Tibial nerve (tissue), 4 donors: ENCODE measurements at regions not wholly inside any gene's neighbourhood (a gene's known extent, or its start where the extent isn't known, plus 50 kb on each side); places are given as distances from the start of the nearest gene placed in this dataset.
"Not testable (repeated sequence)": the region's sequence is repeated elsewhere in the genome, so short reads cannot be mapped to it uniquely, and the experiment has no call there.

Source experiments
- DNase-seq, 2 donors: peaks; one replicate each; pipeline ENCODE4 v3.0.0-alpha.2; 2019; ENCODE audit warnings: low spot score in 2 of 2
- H3K27ac ChIP-seq, 4 donors: fragments of 200-600 bp; sonication (generic) in 3 of 4; one replicate each; pipeline ENCODE4 v1.5.1; 2017 to 2019; ENCODE audit warnings: mild to moderate bottlenecking in 1 of 4
- H3K27me3 ChIP-seq, 2 donors: fragments of 200-600 bp; sonication (generic) in 1 of 2; one replicate each; pipeline versions ENCODE4 v1.5.1 to v1.6.0; 2017 to 2019
- H3K36me3 ChIP-seq, 3 donors: fragments of 200-600 bp; sonication (generic); one replicate each; pipeline ENCODE4 v1.5.1; 2018 to 2019
- H3K4me1 ChIP-seq, 4 donors: fragments of 200-600 bp; sonication (generic) in 3 of 4; one replicate each; pipeline ENCODE4 v1.5.1; 2017 to 2019
- H3K4me3 ChIP-seq, 4 donors: fragments of 200-600 bp; sonication (generic) in 3 of 4; one replicate each; pipeline ENCODE4 v1.5.1; 2017 to 2019; ENCODE audit warnings: mild to moderate bottlenecking in 1 of 4, moderate library complexity in 1 of 4
- H3K9me3 ChIP-seq, 4 donors: fragments of 200-600 bp; sonication (generic) in 3 of 4; one replicate each; pipeline ENCODE4 v1.5.1; 2017 to 2019
- CTCF ChIP-seq, 5 experiments: fragments of 200-600 bp in 3 of 5; fragments of 450-650 bp in 2 of 5; sonication (generic) in 3 of 5; IDR thresholded peaks; one replicate each; pipeline ENCODE4 v1.5.1; 2016 to 2019; ENCODE audit warnings: antibody characterized with exemption in 5 of 5, mild to moderate bottlenecking in 3 of 5, moderate library complexity in 2 of 5
- EP300 ChIP-seq, 2 donors: sonication (generic); formaldehyde crosslinking; IDR thresholded peaks; one replicate each; pipeline ENCODE4 v1.6.1; 2017; ENCODE audit warnings: antibody characterized with exemption in 2 of 2, mild to moderate bottlenecking in 1 of 2
- POLR2A ChIP-seq, 2 donors: fragments of 450-650 bp; IDR thresholded peaks; one replicate each; pipeline ENCODE4 v1.6.1; 2017; ENCODE audit warnings: antibody characterized with exemption in 2 of 2, mild to moderate bottlenecking in 2 of 2, moderate library complexity in 2 of 2
- WGBS, 2 donors: methylation state at CpG; one replicate each; pipeline ENCODE4 v1.1.5; 2018; 5-methylcytosine and 5-hydroxymethylcytosine counted together

- not testable (repeated sequence) for H3K4me1 ChIP-seq, H3K9me3 ChIP-seq, H3K27ac ChIP-seq, H3K27me3 ChIP-seq, H3K36me3 ChIP-seq, H3K4me3 ChIP-seq, DNase-seq
- WGBS, 2 donors: 43 to 60% methylated on average over 1 of the region's 1 CpG
Measured at GRCh38 chr11:49384371-49384770, 176.0 kb upstream of the FOLH1 start.

DNA sequence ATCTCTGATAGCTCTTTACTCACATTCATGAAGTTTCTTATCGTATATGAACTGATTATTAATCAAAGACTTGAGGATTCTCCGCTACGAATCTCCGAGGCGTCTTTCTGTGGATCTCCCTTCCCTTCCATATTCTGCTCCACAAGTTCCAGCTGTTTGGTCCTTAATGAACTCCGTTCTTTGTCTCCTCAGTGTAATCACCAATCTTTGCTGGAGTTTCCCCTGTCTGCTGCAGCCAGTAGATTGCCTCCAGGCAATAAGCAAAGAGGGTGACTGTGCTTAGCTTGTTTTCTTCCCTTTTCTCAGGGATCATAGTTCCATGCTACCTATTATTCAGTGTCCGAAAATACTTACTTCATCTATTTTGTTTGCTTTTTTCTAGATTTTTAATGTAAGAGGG is 169.6 kb upstream of the FOLH1 start:
- Histone ChIP-seq H3K4me3 (no peak overlapping the region), H3K9me3 (no peaks in the 10 kb centered on the region), H3K27ac (no peak overlapping the region), H3K27me3 (no peaks in the 10 kb centered on the region), H3K4me1 (no peaks in the 10 kb centered on the region), H3K36me3 (no peaks in the 10 kb centered on the region)
- TF ChIP-seq EP300 (IDR thresholded peaks at IDR 0.05) (no peak), CTCF (IDR thresholded peaks at IDR 0.05) (no peak), POLR2A (IDR thresholded peaks at IDR 0.05) (no peak)
- no peak for DNase-seq
- 53 to 61% methylated on average over 7 of the region's 7 CpGs for WGBS, 2 donors

DNA sequence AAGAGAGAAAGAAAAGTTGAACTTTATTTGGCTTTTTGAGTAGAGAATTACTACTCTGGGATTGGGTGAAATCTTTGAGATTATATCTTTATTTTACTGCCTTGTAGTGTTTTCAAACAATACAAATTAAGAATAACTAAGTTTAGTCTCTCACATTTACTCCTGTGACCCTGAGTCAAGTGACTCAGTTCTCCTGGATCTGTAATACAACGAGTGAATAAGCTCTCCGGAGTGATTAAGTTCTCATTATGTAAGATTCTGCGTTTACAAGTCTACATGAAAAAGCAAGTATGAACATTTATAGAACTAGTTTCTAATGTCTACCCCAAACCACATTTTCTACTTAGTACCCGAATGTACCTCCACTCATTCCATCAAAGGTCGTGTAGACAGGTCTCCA is 165.5 kb upstream of the FOLH1 start:
- not testable (repeated sequence) for DNase-seq, H3K36me3 ChIP-seq, H3K27ac ChIP-seq, H3K4me3 ChIP-seq, H3K9me3 ChIP-seq, H3K27me3 ChIP-seq, H3K4me1 ChIP-seq
- WGBS, 2 donors: 67 to 72% methylated on average over 5 of the region's 5 CpGs

DNA sequence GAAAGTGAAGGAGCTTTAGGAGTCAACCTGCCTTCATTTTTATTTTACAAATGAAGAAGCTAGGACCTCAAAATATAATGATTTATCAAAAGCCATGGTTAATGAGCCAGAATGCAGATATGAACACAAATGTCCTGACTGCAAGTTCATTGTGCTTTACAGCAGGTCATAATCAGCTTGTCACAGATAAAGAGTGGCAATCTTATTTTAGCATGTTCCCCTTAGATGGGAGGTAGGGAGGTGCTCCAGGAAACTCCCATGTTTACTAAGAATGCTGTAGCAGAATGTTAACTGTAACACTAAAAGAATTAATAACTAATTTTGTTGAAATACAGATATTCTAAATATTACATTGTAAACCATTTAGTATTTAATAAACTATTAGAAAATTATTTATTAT is 165.0 kb upstream of the FOLH1 start:
- DNase-seq, H3K4me1 ChIP-seq, H3K4me3 ChIP-seq, H3K9me3 ChIP-seq, H3K27me3 ChIP-seq, H3K36me3 ChIP-seq, H3K27ac ChIP-seq: not testable (repeated sequence)

DNA sequence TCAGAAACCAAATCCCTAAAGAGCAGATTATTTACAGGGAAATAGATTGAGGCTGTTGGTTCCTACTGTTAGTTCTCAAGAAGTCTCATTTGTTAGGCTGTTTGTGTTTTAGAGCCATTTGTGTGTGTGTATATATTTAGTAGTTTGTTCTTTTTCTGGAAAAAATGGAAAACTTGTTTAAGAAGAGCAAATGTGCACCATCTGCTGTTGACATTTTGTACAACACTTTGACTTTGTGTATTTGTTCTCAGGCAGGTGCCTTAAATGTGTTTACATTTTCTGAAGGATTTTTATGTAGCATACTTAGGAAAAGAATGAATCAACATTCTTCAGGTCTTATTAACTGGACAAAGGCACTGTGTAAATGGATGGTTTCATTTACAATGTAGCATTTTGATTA is 163.7 kb upstream of the FOLH1 start:
- H3K4me3 ChIP-seq, H3K36me3 ChIP-seq, H3K27me3 ChIP-seq, H3K4me1 ChIP-seq, H3K27ac ChIP-seq, H3K9me3 ChIP-seq, DNase-seq: not testable (repeated sequence)
- TF ChIP-seq CTCF (IDR thresholded peaks at IDR 0.05): peak in 2 of 5 experiments; percentile 19 to 33

DNA sequence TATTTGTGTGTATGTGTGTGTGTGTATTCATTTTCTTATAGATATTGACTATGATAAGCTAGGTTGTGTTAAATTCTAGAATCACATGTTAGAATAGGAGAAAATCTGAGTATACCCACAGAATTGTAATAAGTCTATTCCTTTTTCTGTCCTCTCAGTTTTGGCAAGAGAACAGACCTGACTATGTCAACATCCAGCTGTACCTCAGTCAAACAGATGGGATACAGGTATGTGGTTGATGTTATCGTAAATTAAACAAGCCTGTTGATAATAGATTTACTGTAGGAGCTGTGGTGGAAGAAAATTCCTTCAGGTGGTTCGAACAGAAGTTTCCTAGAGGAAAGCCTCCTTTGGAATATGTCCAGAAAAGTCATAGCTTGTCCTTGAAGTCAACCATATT is 160.2 kb upstream of the FOLH1 start:
- H3K9me3 ChIP-seq, DNase-seq, H3K27ac ChIP-seq, H3K27me3 ChIP-seq, H3K36me3 ChIP-seq, H3K4me3 ChIP-seq: not testable (repeated sequence)
- 90 to 94% methylated on average over 2 of the region's 2 CpGs for WGBS, 2 donors
- H3K4me1 ChIP-seq: peaks cover 0 to 18% (median 4%) of the 10 kb centered on the region in 4 donors

DNA sequence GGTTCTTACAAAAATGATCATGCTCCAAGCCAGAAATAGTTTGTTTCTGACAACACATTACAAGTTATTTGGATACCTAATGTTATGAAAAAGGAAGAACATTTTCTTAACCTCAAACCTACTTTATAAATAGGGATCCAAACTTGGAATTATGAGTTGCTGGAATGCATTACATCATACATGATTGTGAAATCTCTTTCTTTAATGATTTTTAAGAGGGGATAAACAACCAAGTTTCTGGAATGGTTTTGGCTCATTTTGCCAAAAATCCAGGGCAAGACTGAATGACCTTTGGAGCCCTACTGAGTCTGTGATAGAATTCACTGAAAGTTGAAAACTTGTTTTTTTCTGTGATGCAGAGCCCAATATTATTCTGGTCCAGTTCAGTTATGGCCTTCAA is 157.0 kb upstream of the FOLH1 start:
- Histone ChIP-seq H3K27ac (peak overlapping the region in 1 of 4 donors; percentile 20), H3K4me1 (peaks cover 0 to 18% (median 4%) of the 10 kb centered on the region in 4 donors)
- not testable (repeated sequence) for H3K27me3 ChIP-seq, H3K36me3 ChIP-seq, H3K4me3 ChIP-seq, H3K9me3 ChIP-seq
- peak in 1 of 2 donors; percentile 40 for TF ChIP-seq EP300 (IDR thresholded peaks at IDR 0.05)
- DNase-seq: peak in 1 of 2 donors; percentile 10

DNA sequence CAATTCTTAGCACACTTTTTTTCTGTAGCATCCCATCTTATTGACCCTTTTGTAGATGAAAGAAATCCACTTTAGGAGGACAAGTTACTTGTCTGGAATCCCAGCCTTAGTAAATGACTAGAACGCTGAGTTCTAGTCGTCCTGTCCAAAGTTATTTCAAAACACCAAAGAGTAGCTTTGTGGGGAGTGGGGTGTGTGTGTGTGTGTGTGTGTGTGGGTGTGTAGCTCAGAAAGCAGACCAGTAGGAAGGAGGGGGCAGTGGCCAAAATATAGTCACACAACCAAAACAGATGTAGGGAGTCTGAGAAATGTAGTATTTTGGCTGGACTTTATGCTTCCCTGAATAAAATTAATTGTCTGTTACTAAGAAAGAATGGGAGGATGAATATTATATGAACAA is 154.6 kb upstream of the FOLH1 start:
- H3K27ac ChIP-seq: peak overlapping the region in 2 of 4 donors; percentile 50 to 53
- WGBS, 2 donors: 53 to 63% methylated on average over 2 of the region's 2 CpGs
- not testable (repeated sequence) for H3K36me3 ChIP-seq, H3K27me3 ChIP-seq, H3K4me3 ChIP-seq, H3K9me3 ChIP-seq
- H3K4me1 ChIP-seq: peaks cover 0 to 18% (median 4%) of the 10 kb centered on the region in 4 donors
- DNase-seq: peak in 1 of 2 donors; percentile 16

DNA sequence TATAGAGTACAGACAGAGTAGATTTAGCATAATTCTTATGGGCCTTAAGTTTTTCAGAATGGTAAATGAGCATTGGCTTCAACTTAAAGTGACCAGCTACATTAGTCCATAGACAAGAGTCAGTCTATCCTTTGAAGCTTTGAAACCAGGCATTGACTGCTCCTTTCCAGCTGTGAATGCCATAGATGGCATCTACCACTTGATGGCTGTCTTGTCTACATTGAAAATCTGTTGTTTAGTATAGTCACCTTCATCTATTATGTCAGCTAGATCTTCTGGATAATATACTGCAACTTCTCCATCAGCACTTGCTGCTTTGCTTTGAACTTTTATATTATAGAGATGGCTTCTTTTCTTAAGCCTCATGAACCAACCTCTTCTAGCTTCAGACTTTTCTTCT is 146.1 kb upstream of the FOLH1 start:
- H3K27ac ChIP-seq, H3K9me3 ChIP-seq, H3K36me3 ChIP-seq, DNase-seq, H3K27me3 ChIP-seq, H3K4me1 ChIP-seq, H3K4me3 ChIP-seq: not testable (repeated sequence)

DNA sequence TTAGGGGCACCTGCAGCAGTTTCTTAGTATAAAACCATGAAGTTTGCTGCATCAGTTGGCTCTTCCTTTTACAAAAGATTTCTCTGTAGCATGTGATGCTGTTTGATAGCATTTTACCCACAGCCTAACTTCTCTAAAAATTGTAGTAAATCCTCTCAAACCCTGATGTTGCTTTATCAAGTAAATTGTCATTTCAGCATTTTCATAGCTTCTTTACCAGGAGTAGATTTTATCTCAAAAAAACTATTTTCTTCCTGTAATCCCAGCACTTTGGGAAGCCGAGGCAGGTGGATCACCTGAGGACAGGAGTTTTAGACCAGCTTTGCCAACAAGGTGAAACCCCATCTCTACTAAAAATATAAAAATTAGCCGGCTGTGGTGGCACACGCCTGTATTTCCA is 144.5 kb upstream of the FOLH1 start:
- H3K36me3 ChIP-seq, DNase-seq, H3K4me1 ChIP-seq, H3K27me3 ChIP-seq, H3K27ac ChIP-seq, H3K9me3 ChIP-seq, H3K4me3 ChIP-seq: not testable (repeated sequence)
- 85 to 88% methylated on average over 3 of the region's 3 CpGs for WGBS, 2 donors

DNA sequence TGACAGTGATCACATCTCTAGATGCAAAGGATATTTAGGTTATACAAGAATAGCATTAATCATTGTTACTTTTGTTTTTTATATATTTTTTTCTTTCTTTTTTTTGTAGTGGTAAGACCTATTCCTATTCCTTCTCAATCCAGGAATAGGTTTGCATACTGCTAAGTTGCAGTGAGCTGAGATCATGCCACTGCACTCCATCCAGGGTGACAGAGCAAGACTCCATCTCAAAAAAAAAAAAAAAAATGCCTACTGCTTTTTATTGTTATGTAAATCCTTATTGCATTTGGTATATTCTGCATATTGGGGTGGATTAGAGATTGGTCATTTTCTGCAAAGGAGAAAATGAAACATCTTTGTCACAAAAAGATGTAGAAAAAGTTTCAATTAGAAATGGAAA is 138.2 kb upstream of the FOLH1 start:
- H3K4me1 ChIP-seq, H3K27me3 ChIP-seq, H3K36me3 ChIP-seq, H3K9me3 ChIP-seq, DNase-seq, H3K4me3 ChIP-seq, H3K27ac ChIP-seq: not testable (repeated sequence)

GRCh38 chr11:49328485-49329186 is 120.2 kb upstream of the FOLH1 start:
- H3K9me3 ChIP-seq, DNase-seq, H3K27ac ChIP-seq, H3K36me3 ChIP-seq, H3K4me3 ChIP-seq, H3K4me1 ChIP-seq, H3K27me3 ChIP-seq: not testable (repeated sequence)
- 64 to 75% methylated on average over 5 of the region's 5 CpGs for WGBS, 2 donors
